ENCODE measurements at regions not wholly inside any gene's neighbourhood (a gene's known extent, or its start where the extent isn't known, plus 50 kb on each side); places are given as distances from the start of the nearest gene placed in this dataset.
"Not testable (repeated sequence)": the region's sequence is repeated elsewhere in the genome, so short reads cannot be mapped to it uniquely, and the experiment has no call there.

GRCh38 chr3:40949347-40949746 is 250.0 kb upstream of the CTNNB1 start:
- DNase-seq (ENCODE audit: low spot score), result not testable (repeated sequence)

- DNase-seq (ENCODE audit: low spot score), result no peak
These were observed 247.7 kb upstream of the CTNNB1 start for GRCh38 chr3:40951636-40952035.

GRCh38 chr3:40961104-40961857 is 238.0 kb upstream of the CTNNB1 start:
- DNase-seq (ENCODE audit: low spot score), result no peak

GRCh38 chr3:40962721-40963120 is 236.6 kb upstream of the CTNNB1 start:
- no peak for DNase-seq (ENCODE audit: low spot score)

- DNase-seq (ENCODE audit: low spot score), result no peak
These were observed 230.6 kb upstream of the CTNNB1 start for GRCh38 chr3:40968666-40969065.

GRCh38 chr3:40969341-40969740 is 230.0 kb upstream of the CTNNB1 start:
- no peak for DNase-seq (ENCODE audit: low spot score)

- DNase-seq (ENCODE audit: low spot score), result no peak
These were observed 229.4 kb upstream of the CTNNB1 start for GRCh38 chr3:40969756-40970466.

GRCh38 chr3:40971191-40972168 is 227.8 kb upstream of the CTNNB1 start:
- peak; percentile 80 for DNase-seq (ENCODE audit: low spot score)

GRCh38 chr3:40972350-40972749 is 227.0 kb upstream of the CTNNB1 start:
- DNase-seq (ENCODE audit: low spot score), result no peak

GRCh38 chr3:40973141-40973540 is 226.2 kb upstream of the CTNNB1 start:
- no peak for DNase-seq (ENCODE audit: low spot score)

GRCh38 chr3:40975711-40976121 is 223.6 kb upstream of the CTNNB1 start:
- no peak for DNase-seq (ENCODE audit: low spot score)

GRCh38 chr3:40976241-40976640 is 223.1 kb upstream of the CTNNB1 start:
- DNase-seq (ENCODE audit: low spot score), result no peak

- no peak for DNase-seq (ENCODE audit: low spot score)
These were observed 220.9 kb upstream of the CTNNB1 start for GRCh38 chr3:40978442-40978841.

GRCh38 chr3:40979962-40980361 is 219.3 kb upstream of the CTNNB1 start:
- DNase-seq (ENCODE audit: low spot score), result no peak

- DNase-seq (ENCODE audit: low spot score), result no peak
These were observed 218.8 kb upstream of the CTNNB1 start for GRCh38 chr3:40980467-40980866.

GRCh38 chr3:40985195-40985594 is 214.1 kb upstream of the CTNNB1 start:
- no peak for DNase-seq (ENCODE audit: low spot score)

GRCh38 chr3:40988468-40988867 is 210.8 kb upstream of the CTNNB1 start:
- no peak for DNase-seq (ENCODE audit: low spot score)

GRCh38 chr3:40989141-40990061 is 209.9 kb upstream of the CTNNB1 start:
- DNase-seq (ENCODE audit: low spot score), result no peak

GRCh38 chr3:40990062-40990456 is 209.2 kb upstream of the CTNNB1 start:
- no peak for DNase-seq (ENCODE audit: low spot score)

GRCh38 chr3:40992023-40992422 is 207.3 kb upstream of the CTNNB1 start:
- no peak for DNase-seq (ENCODE audit: low spot score)

GRCh38 chr3:40994611-40995010 is 204.7 kb upstream of the CTNNB1 start:
- DNase-seq (ENCODE audit: low spot score), result no peak
